Fibroblast of the aortic adventitia (primary cell): ENCODE measurements at regions not wholly inside any gene's neighbourhood (a gene's known extent, or its start where the extent isn't known, plus 50 kb on each side); places are given as distances from the start of the nearest gene placed in this dataset.

ENCODE experiments used
- DNase-seq: peaks from one replicate; pipeline ENCODE4 v3.0.0-alpha.2; 2010; ENCODE audit warnings: low read depth
- H3K4me3 ChIP-seq: 2 replicates; pipeline ENCODE4 v1.5.1; 2011; ENCODE audit warnings: low read depth, mild to moderate bottlenecking, control low read depth, low read length, moderate library complexity
- CTCF ChIP-seq: IDR thresholded peaks from 2 replicates; pipeline ENCODE4 v1.5.1; 2011; ENCODE audit warnings: mild to moderate bottlenecking, low read length, control low read depth, inconsistent platforms; ENCODE audit not compliant: insufficient read depth

GRCh38 chr4:121526509-121526908, 145.7 kb upstream of the QRFPR start:
- DNase-seq = no peak
- no peak overlapping the region for H3K4me3 ChIP-seq
- no peak for TF ChIP-seq CTCF

GRCh38 chr4:121519236-121519838, 138.5 kb upstream of the QRFPR start:
- no peak for TF ChIP-seq CTCF
- DNase-seq = no peak
- no peak overlapping the region for H3K4me3 ChIP-seq

- DNase-seq = no peak
- no peak overlapping the region for H3K4me3 ChIP-seq
- TF ChIP-seq CTCF = no peak
These were observed 136.4 kb upstream of the QRFPR start for GRCh38 chr4:121517241-121517640.

GRCh38 chr4:121514443-121514842, 133.6 kb upstream of the QRFPR start:
- no peak for TF ChIP-seq CTCF

GRCh38 chr4:121510341-121510874, 129.6 kb upstream of the QRFPR start:
- DNase-seq = no peak
- no peak overlapping the region for H3K4me3 ChIP-seq
- TF ChIP-seq CTCF = no peak

More at GRCh38 chr4:121514443-121514842, 133.6 kb upstream of the QRFPR start:
- no peak overlapping the region for H3K4me3 ChIP-seq
- DNase-seq = no peak

GRCh38 chr4:121485190-121485804, 104.5 kb upstream of the QRFPR start:
- DNase-seq = no peak
- TF ChIP-seq CTCF = no peak

More at GRCh38 chr4:121485190-121485804, 104.5 kb upstream of the QRFPR start:
- H3K4me3 ChIP-seq = no peak overlapping the region
